DND-41 (cell line): ENCODE measurements at regions not wholly inside any gene's neighbourhood (a gene's known extent, or its start where the extent isn't known, plus 50 kb on each side); places are given as distances from the start of the nearest gene placed in this dataset.
"Not testable (repeated sequence)": the region's sequence is repeated elsewhere in the genome, so short reads cannot be mapped to it uniquely, and the experiment has no call there.

Experiments
- ATAC-seq: fragments of 200-7000 bp; cut with Tn5 transposase; 3 replicates; pipeline ENCODE4 v1.9.1; 2021; ENCODE audit warnings: low read depth; ENCODE audit not compliant: insufficient read depth
- DNase-seq: peaks from one replicate; pipeline ENCODE4 v3.0.0-alpha.2; 2020
- H2AFZ ChIP-seq: 2 replicates; pipeline ENCODE4 v1.6.0; 2012; ENCODE audit warnings: low read depth, low read length
- H3K27ac ChIP-seq: 2 replicates; pipeline ENCODE4 v1.5.1; 2012; ENCODE audit warnings: low read length, inconsistent platforms
- H3K27me3 ChIP-seq: fragments of 200-600 bp; sonication (generic); 2 replicates; pipeline ENCODE4 v1.6.0; 2012; ENCODE audit warnings: low read length, mild to moderate bottlenecking, inconsistent platforms; ENCODE audit not compliant: insufficient read depth, poor library complexity
- H3K36me3 ChIP-seq: 2 replicates; pipeline ENCODE4 v1.5.1; 2012; ENCODE audit warnings: low read length, inconsistent platforms; ENCODE audit not compliant: insufficient read depth
- H3K4me1 ChIP-seq: 2 replicates; pipeline ENCODE4 v1.5.1; 2012; ENCODE audit warnings: mild to moderate bottlenecking, low read length; ENCODE audit not compliant: insufficient read depth
- H3K4me2 ChIP-seq: 2 replicates; pipeline ENCODE4 v1.6.0; 2012; ENCODE audit warnings: mild to moderate bottlenecking, moderate library complexity, low read length, inconsistent platforms; ENCODE audit not compliant: insufficient read depth
- H3K4me3 ChIP-seq, 2 experiments: fragments of 200-600 bp in 1 of 2; shearing (Covaris generic) in 1 of 2; 2 replicates each; pipeline ENCODE4 v1.5.1; 2012 to 2016; ENCODE audit warnings: inconsistent platforms in 2 of 2, low read length in 2 of 2, mild to moderate bottlenecking in 2 of 2, low read depth in 1 of 2, moderate library complexity in 1 of 2
- H3K79me2 ChIP-seq: 2 replicates; pipeline ENCODE4 v1.6.0; 2012; ENCODE audit warnings: low read length, inconsistent platforms; ENCODE audit not compliant: insufficient read depth
- H3K9ac ChIP-seq: 2 replicates; pipeline ENCODE4 v1.6.0; 2012; ENCODE audit warnings: low read depth, mild to moderate bottlenecking, inconsistent platforms, low read length, moderate library complexity
- H3K9me3 ChIP-seq: 2 replicates; pipeline ENCODE4 v1.5.1; 2012; ENCODE audit warnings: low read length, moderate library complexity, mild to moderate bottlenecking, inconsistent platforms; ENCODE audit not compliant: insufficient read depth, severe bottlenecking
- H4K20me1 ChIP-seq: 2 replicates; pipeline ENCODE4 v1.6.0; 2012; ENCODE audit warnings: low read length; ENCODE audit not compliant: insufficient read depth
- EZH2 ChIP-seq: IDR thresholded peaks from 3 replicates; pipeline ENCODE4 v1.6.1; 2012; ENCODE audit warnings: borderline replicate concordance, low read depth, mild to moderate bottlenecking, moderate library complexity, low read length, inconsistent platforms; ENCODE audit not compliant: severe bottlenecking
- TF ChIP-seq, protein P1 (sequence below): IDR thresholded peaks from 2 replicates; pipeline ENCODE4 v1.5.1; 2012; ENCODE audit warnings: borderline replicate concordance, low read length, moderate library complexity, mild to moderate bottlenecking; ENCODE audit not compliant: poor library complexity, severe bottlenecking; ENCODE audit errors: extremely low read depth

DNA sequence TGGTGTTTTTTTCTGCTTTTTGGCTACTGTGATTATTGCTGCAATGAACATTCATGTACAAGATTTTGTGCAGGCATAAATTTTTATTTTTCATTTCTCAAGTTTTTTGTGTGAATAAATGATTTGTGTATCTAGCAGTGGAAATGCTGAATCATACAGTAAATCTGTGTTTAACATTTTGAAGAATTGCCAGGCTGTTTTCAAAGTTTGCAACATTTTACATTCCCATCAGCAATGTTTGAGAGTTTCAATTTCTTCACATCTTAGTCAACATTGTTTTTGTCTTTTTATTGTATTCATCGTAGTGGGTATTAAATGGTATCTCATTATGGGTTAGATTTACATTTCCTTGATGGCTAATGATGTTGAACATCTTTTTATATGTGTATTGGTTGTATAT lies 98.8 kb upstream of the RBMS1 start:
- no peak overlapping the region for H2AFZ ChIP-seq
- H3K79me2 ChIP-seq = no peaks in the 10 kb centered on the region
- DNase-seq (no peak), ATAC-seq (no peak)
- no peak for TF ChIP-seq EZH2
- TF ChIP-seq, protein P1, sequence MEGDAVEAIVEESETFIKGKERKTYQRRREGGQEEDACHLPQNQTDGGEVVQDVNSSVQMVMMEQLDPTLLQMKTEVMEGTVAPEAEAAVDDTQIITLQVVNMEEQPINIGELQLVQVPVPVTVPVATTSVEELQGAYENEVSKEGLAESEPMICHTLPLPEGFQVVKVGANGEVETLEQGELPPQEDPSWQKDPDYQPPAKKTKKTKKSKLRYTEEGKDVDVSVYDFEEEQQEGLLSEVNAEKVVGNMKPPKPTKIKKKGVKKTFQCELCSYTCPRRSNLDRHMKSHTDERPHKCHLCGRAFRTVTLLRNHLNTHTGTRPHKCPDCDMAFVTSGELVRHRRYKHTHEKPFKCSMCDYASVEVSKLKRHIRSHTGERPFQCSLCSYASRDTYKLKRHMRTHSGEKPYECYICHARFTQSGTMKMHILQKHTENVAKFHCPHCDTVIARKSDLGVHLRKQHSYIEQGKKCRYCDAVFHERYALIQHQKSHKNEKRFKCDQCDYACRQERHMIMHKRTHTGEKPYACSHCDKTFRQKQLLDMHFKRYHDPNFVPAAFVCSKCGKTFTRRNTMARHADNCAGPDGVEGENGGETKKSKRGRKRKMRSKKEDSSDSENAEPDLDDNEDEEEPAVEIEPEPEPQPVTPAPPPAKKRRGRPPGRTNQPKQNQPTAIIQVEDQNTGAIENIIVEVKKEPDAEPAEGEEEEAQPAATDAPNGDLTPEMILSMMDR = no peak
- no peak overlapping the region for H3K4me2 ChIP-seq
- no peak overlapping the region for H3K9ac ChIP-seq
- H4K20me1 ChIP-seq = no peaks in the 10 kb centered on the region
- H3K27ac ChIP-seq = no peak overlapping the region
- no peaks in the 10 kb centered on the region for H3K9me3 ChIP-seq
- no peaks in the 10 kb centered on the region for H3K27me3 ChIP-seq
- H3K4me3 ChIP-seq = no peak overlapping the region
- H3K4me1 ChIP-seq = no peaks in the 10 kb centered on the region
- H3K36me3 ChIP-seq = no peaks in the 10 kb centered on the region

DNA sequence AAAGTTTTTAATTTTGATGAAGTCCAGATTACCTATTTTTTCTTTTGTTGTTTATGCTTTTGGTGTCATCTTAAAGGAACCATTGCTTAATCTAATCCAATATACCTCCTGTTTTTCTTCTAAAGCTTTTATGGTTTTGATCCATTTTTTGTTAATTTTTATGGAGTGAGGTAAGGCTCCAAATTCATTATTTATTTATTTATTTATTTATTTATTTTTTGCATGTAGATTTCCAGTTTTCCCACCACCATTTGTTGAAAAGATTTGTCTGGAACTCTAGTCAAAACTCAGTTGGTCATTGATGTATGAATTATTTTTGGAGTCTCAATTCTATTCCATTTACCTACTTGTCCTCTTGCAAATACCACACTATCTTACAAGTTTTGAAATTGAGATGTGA lies 99.4 kb upstream of the RBMS1 start:
- ATAC-seq = no peak
- Histone ChIP-seq H3K9me3 (no peaks in the 10 kb centered on the region), H3K9ac (no peak overlapping the region), H3K4me3 (no peak overlapping the region), H3K27me3 (no peaks in the 10 kb centered on the region), H4K20me1 (no peaks in the 10 kb centered on the region), H3K79me2 (no peaks in the 10 kb centered on the region), H3K27ac (no peak overlapping the region), H3K36me3 (no peaks in the 10 kb centered on the region), H2AFZ (no peak overlapping the region), H3K4me2 (no peak overlapping the region), H3K4me1 (no peaks in the 10 kb centered on the region)
- TF ChIP-seq EZH2 = no peak
- TF ChIP-seq, protein P1 = no peak
- no peak for DNase-seq

DNA sequence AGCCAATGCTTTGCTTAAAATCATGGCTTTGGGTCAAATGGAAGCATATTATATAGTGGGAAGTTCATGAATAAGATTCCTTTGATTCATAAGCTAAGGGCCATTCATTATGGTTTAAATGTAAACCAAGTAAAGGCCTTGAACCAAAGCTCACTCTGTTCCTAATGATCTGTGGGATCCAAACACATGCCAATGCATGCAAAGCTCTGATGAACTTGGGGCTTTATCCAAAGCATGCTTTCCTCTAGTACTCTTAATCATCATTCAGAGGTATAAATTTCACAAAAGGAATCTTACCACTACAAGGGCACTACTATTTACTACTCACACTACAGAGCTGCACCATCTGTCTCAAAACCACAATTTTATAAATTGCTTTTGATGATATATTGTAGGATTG lies 102.8 kb upstream of the RBMS1 start:
- no peaks in the 10 kb centered on the region for H3K36me3 ChIP-seq
- no peak for TF ChIP-seq EZH2
- TF ChIP-seq, protein P1 = no peak
- H3K4me3 ChIP-seq = no peak overlapping the region
- DNase-seq (no peak), ATAC-seq (no peak)
- H3K4me1 ChIP-seq = no peaks in the 10 kb centered on the region
- no peaks in the 10 kb centered on the region for H3K9me3 ChIP-seq
- no peak overlapping the region for H3K27ac ChIP-seq
- no peak overlapping the region for H2AFZ ChIP-seq
- no peaks in the 10 kb centered on the region for H3K27me3 ChIP-seq
- H3K79me2 ChIP-seq = no peaks in the 10 kb centered on the region
- no peaks in the 10 kb centered on the region for H4K20me1 ChIP-seq
- H3K4me2 ChIP-seq = no peak overlapping the region
- no peak overlapping the region for H3K9ac ChIP-seq

- H4K20me1 ChIP-seq, H2AFZ ChIP-seq, H3K9ac ChIP-seq, H3K27ac ChIP-seq, H3K4me2 ChIP-seq, H3K4me3 ChIP-seq, DNase-seq, H3K9me3 ChIP-seq, H3K4me1 ChIP-seq, H3K79me2 ChIP-seq, H3K36me3 ChIP-seq, H3K27me3 ChIP-seq, ATAC-seq: not testable (repeated sequence)
Measured at GRCh38 chr2:160600437-160600836, 106.8 kb upstream of the RBMS1 start.
